IMR-90 (cell line): ENCODE measurements at regions not wholly inside any gene's neighbourhood (a gene's known extent, or its start where the extent isn't known, plus 50 kb on each side); places are given as distances from the start of the nearest gene placed in this dataset.

Experiments
- ATAC-seq: fragments of 200-7000 bp; cut with Tn5 transposase; 2 replicates; pipeline ENCODE4 v1.9.1; 2020; ENCODE audit warnings: low read depth, mild to moderate bottlenecking, moderate library complexity
- BruUV-seq: library from RNA; stranded (reverse); fragments of 400-500 nt; replicated peaks from 2 replicates; lab custom pipeline; 2021; lab: Mats Ljungman, UMichigan
- CTCF ChIA-PET: fragments of 300-600 bp; formaldehyde crosslinking; extraction: SDS; loops from one replicate; lab custom pipeline; 2021; ENCODE audit warnings: antibody characterized with exemption; lab: Yijun Ruan, JAX
- POLR2A ChIA-PET: fragments of 300-600 bp; sonication (Branson Sonifier 250); formaldehyde crosslinking; loops from one replicate; lab custom pipeline; 2022; ENCODE audit warnings: antibody characterized with exemption; ENCODE audit not compliant: unreplicated experiment; lab: Charles Lee
- DNase-seq: peaks from one replicate; pipeline ENCODE4 v3.0.0; 2013
- H2AFZ ChIP-seq: replicated peaks from 2 replicates; pipeline ENCODE3; 2013; ENCODE audit warnings: low read length, mild to moderate bottlenecking; ENCODE audit not compliant: poor library complexity
- H2AK5ac ChIP-seq: 2 replicates; pipeline ENCODE4 v1.6.1; 2013; ENCODE audit warnings: low read depth, low read length, inconsistent platforms
- H2AK9ac ChIP-seq: replicated peaks from 2 replicates; pipeline ENCODE3; 2013; ENCODE audit warnings: mild to moderate bottlenecking, low read depth, low read length, moderate library complexity; ENCODE audit not compliant: poor library complexity
- H2BK120ac ChIP-seq: 2 replicates; pipeline ENCODE4 v1.6.1; 2013; ENCODE audit warnings: low read depth, low read length, inconsistent platforms
- H2BK15ac ChIP-seq: 3 replicates; pipeline ENCODE4 v1.6.1; 2013; ENCODE audit warnings: low read depth, low read length, inconsistent platforms
- H2BK20ac ChIP-seq: 2 replicates; pipeline ENCODE4 v1.6.1; 2013; ENCODE audit warnings: low read depth, mild to moderate bottlenecking, inconsistent platforms, low read length, moderate library complexity
- H2BK5ac ChIP-seq: 2 replicates; pipeline ENCODE4 v1.6.1; 2013; ENCODE audit warnings: mild to moderate bottlenecking, low read depth, low read length, inconsistent platforms; ENCODE audit not compliant: poor library complexity, severe bottlenecking
- H3K14ac ChIP-seq: replicated peaks from 2 replicates; pipeline ENCODE4 v1.6.1; 2013; ENCODE audit warnings: low read depth, low read length, inconsistent platforms
- H3K18ac ChIP-seq: 2 replicates; pipeline ENCODE4 v1.6.1; 2013; ENCODE audit warnings: low read depth, low read length, control low read depth
- H3K23ac ChIP-seq: 2 replicates; pipeline ENCODE4 v1.6.1; 2013; ENCODE audit warnings: low read depth, low read length, inconsistent platforms
- H3K27ac ChIP-seq: 2 replicates; pipeline ENCODE4 v1.5.1; 2013; ENCODE audit warnings: mild to moderate bottlenecking, control low read depth, low read length; ENCODE audit not compliant: insufficient read depth
- H3K27me3 ChIP-seq: 2 replicates; pipeline ENCODE4 v1.6.1; 2013; ENCODE audit warnings: low read length; ENCODE audit not compliant: control insufficient read depth, insufficient read depth
- H3K36me3 ChIP-seq: 2 replicates; pipeline ENCODE4 v1.6.1; 2013; ENCODE audit warnings: low read length, mixed read lengths; ENCODE audit not compliant: control insufficient read depth, insufficient read depth
- H3K4ac ChIP-seq: 2 replicates; pipeline ENCODE4 v1.6.1; 2013; ENCODE audit warnings: low read depth, low read length, inconsistent platforms
- H3K4me1 ChIP-seq: 2 replicates; pipeline ENCODE4 v1.6.1; 2013; ENCODE audit warnings: low read length, mixed read lengths; ENCODE audit not compliant: control insufficient read depth, insufficient read depth
- H3K4me2 ChIP-seq: 2 replicates; pipeline ENCODE4 v1.6.1; 2013; ENCODE audit warnings: low read depth, mild to moderate bottlenecking, control low read depth, low read length, moderate library complexity
- H3K4me3 ChIP-seq: 2 replicates; pipeline ENCODE4 v1.5.1; 2013; ENCODE audit warnings: low read depth, mild to moderate bottlenecking, control low read depth, low read length, moderate library complexity; ENCODE audit not compliant: insufficient read depth
- H3K56ac ChIP-seq: 2 replicates; pipeline ENCODE4 v1.6.1; 2013; ENCODE audit warnings: low read length, inconsistent platforms; ENCODE audit not compliant: insufficient read depth; ENCODE audit errors: extremely low read depth
- H3K79me1 ChIP-seq, 2 experiments: 2 replicates each; pipeline ENCODE4 v1.6.1; 2013; ENCODE audit warnings: low read length in 2 of 2, inconsistent platforms in 1 of 2, low read depth in 1 of 2
- H3K9ac ChIP-seq: 2 replicates; pipeline ENCODE4 v1.6.1; 2013; ENCODE audit warnings: low read depth, low read length, control low read depth
- H3K9me1 ChIP-seq: 2 replicates; pipeline ENCODE4 v1.6.1; 2013; ENCODE audit warnings: low read length, inconsistent platforms; ENCODE audit not compliant: insufficient read depth
- H3K9me3 ChIP-seq: 2 replicates; pipeline ENCODE4 v1.6.1; 2013; ENCODE audit warnings: low read length; ENCODE audit not compliant: control insufficient read depth, insufficient read depth
- H4K20me1 ChIP-seq: 2 replicates; pipeline ENCODE4 v1.6.1; 2013; ENCODE audit warnings: low read length, inconsistent platforms; ENCODE audit not compliant: insufficient read depth
- H4K5ac ChIP-seq: 2 replicates; pipeline ENCODE4 v1.6.1; 2013; ENCODE audit warnings: mild to moderate bottlenecking, low read depth, low read length, control low read depth
- H4K8ac ChIP-seq, 2 experiments: 2 replicates each; pipeline ENCODE4 v1.6.1; 2013; ENCODE audit warnings: low read depth in 2 of 2, low read length in 2 of 2, control low read depth in 1 of 2, inconsistent platforms in 1 of 2
- H4K91ac ChIP-seq: 2 replicates; pipeline ENCODE4 v1.6.1; 2013; ENCODE audit warnings: low read depth, low read length, inconsistent platforms; ENCODE audit not compliant: insufficient read depth
- BHLHE40 ChIP-seq: fragments of 150-350 bp; IDR thresholded peaks from 2 replicates; pipeline ENCODE4 v1.6.1; 2016; ENCODE audit warnings: mild to moderate bottlenecking, low read depth, low read length
- CEBPB ChIP-seq: IDR thresholded peaks from 2 replicates; pipeline ENCODE4 v1.6.1; 2012; ENCODE audit warnings: low read depth, low read length, improper control_type of control experiment
- CHD1 ChIP-seq: IDR thresholded peaks from 2 replicates; pipeline ENCODE4 v1.6.1; 2012; ENCODE audit warnings: low read depth, low read length, improper control_type of control experiment
- ELK1 ChIP-seq: fragments of 150-350 bp; IDR thresholded peaks from 2 replicates; pipeline ENCODE4 v1.6.1; 2016; ENCODE audit warnings: low read depth, mild to moderate bottlenecking, low read length, moderate library complexity, borderline replicate concordance
- FOS ChIP-seq: fragments of 150-350 bp; IDR thresholded peaks from 2 replicates; pipeline ENCODE4 v1.6.1; 2016; ENCODE audit warnings: low read depth, low read length
- MAFK ChIP-seq: IDR thresholded peaks from 2 replicates; pipeline ENCODE4 v1.6.1; 2012; ENCODE audit warnings: low read depth, low read length, improper control_type of control experiment
- MAZ ChIP-seq: IDR thresholded peaks from 2 replicates; pipeline ENCODE4 v1.6.1; 2012; ENCODE audit warnings: low read depth, mild to moderate bottlenecking, low read length, improper control_type of control experiment, moderate library complexity, borderline replicate concordance
- MXI1 ChIP-seq: IDR thresholded peaks from 2 replicates; pipeline ENCODE4 v1.6.1; 2012; ENCODE audit warnings: low read depth, mild to moderate bottlenecking, low read length, moderate library complexity, borderline replicate concordance
- NFE2L2 ChIP-seq: fragments of 150-350 bp; IDR thresholded peaks from 2 replicates; pipeline ENCODE4 v1.6.1; 2016; ENCODE audit warnings: low read depth, mild to moderate bottlenecking, low read length
- POLR2A ChIP-seq: IDR thresholded peaks from 2 replicates; pipeline ENCODE4 v1.6.1; 2012; ENCODE audit warnings: mild to moderate bottlenecking, low read depth, low read length
- RAD21 ChIP-seq: IDR thresholded peaks from 2 replicates; pipeline ENCODE4 v1.6.1; 2012; ENCODE audit warnings: low read length, improper control_type of control experiment
- RCOR1 ChIP-seq: IDR thresholded peaks from 2 replicates; pipeline ENCODE4 v1.6.1; 2012; ENCODE audit warnings: mild to moderate bottlenecking, low read length, improper control_type of control experiment; ENCODE audit not compliant: insufficient replicate concordance
- RFX5 ChIP-seq: IDR thresholded peaks from 2 replicates; pipeline ENCODE4 v1.8.0; 2012; ENCODE audit warnings: low read depth, mild to moderate bottlenecking, low read length, moderate library complexity
- SMC3 ChIP-seq: fragments of 150-350 bp; IDR thresholded peaks from 2 replicates; pipeline ENCODE4 v1.6.1; 2016; ENCODE audit warnings: low read depth, mild to moderate bottlenecking, antibody characterized with exemption, low read length, moderate library complexity
- WGBS, 2 experiments: methylation state at CpG; one replicate each; pipeline versions ENCODE4 v1.1.5 to v1.1.7; 2013; ENCODE audit warnings: missing lambda C conversion rate in 2 of 2; ENCODE audit not compliant: insufficient read length in 1 of 2; ENCODE audit errors: extremely low coverage in 2 of 2; 5-methylcytosine and 5-hydroxymethylcytosine counted together
- dilution Hi-C: fragments of 300-500 bp; cut with HindIII; formaldehyde crosslinking; loops from one replicate; pipeline ENCODE4 v1.14.3; 2018; ENCODE audit warnings: low sequenced_read_pairs; ENCODE audit not compliant: unreplicated experiment
- in situ Hi-C: fragments of 300-500 bp; cut with MboI; formaldehyde crosslinking; loops from 3 replicates; pipeline ENCODE4 v1.14.3; 2019; ENCODE audit warnings: low sequenced_read_pairs, inconsistent platforms, mixed read lengths
- intact Hi-C: fragments of 100-400 bp; cut with micrococcal nuclease; formaldehyde crosslinking; loops from 2 replicates; pipeline ENCODE4 v1.10.0; 2022
- TF ChIP-seq, protein P1 (sequence below): fragments of 150-350 bp; IDR thresholded peaks from 2 replicates; pipeline ENCODE4 v1.6.1; 2017; ENCODE audit warnings: mild to moderate bottlenecking, antibody characterized with exemption, low read length, low read depth
- TF ChIP-seq, protein P2 (sequence below): conservative IDR thresholded peaks from 2 replicates; pipeline ENCODE4 v1.5.1; 2012; ENCODE audit warnings: mild to moderate bottlenecking, low read depth, low read length, improper control_type of control experiment

GRCh38 chr3:193812078-193812725 is 219.2 kb downstream of the OPA1 start:
- Histone ChIP-seq H3K36me3 (no peaks in the 10 kb centered on the region), H2AK9ac (no peak overlapping the region), H3K4me2 (no peak overlapping the region), H3K9me1 (no peaks in the 10 kb centered on the region), H4K20me1 (no peaks in the 10 kb centered on the region), H2BK120ac (no peak overlapping the region), H3K4me3 (no peak overlapping the region), H3K4ac (no peak overlapping the region), H4K8ac (no peak overlapping the region), H3K27ac (no peak overlapping the region), H3K79me1 (no peaks in the 10 kb centered on the region), H3K14ac (no peak overlapping the region), H2BK20ac (no peak overlapping the region), H3K9me3 (no peaks in the 10 kb centered on the region), H2AK5ac (no peak overlapping the region), H4K91ac (no peak overlapping the region), H3K4me1 (no peaks in the 10 kb centered on the region), H4K5ac (no peak overlapping the region), H2AFZ (no peak overlapping the region), H3K9ac (no peak overlapping the region), H3K56ac (no peak overlapping the region), H3K18ac (no peak overlapping the region), H2BK5ac (no peak overlapping the region), H2BK15ac (no peak overlapping the region), H3K27me3 (peaks cover 50% of the 10 kb centered on the region), H3K23ac (no peak overlapping the region)
- WGBS, 2 experiments: no CpG with 5 or more reads among the region's 5 CpGs
- no peak for ATAC-seq
- dilution Hi-C loops (no loop called here), intact Hi-C loops (no loop called here), in situ Hi-C loops (no loop called here)
- ChIA-PET POLR2A (no interaction called here), CTCF (no interaction called here)
- BruUV-seq: no TSS peak
- DNase-seq: no peak
- TF ChIP-seq RFX5 (no peak), RCOR1 (no peak), CEBPB (no peak), SMC3 (no peak), POLR2A (no peak), CHD1 (no peak), MAFK (no peak), MXI1 (no peak), MAZ (no peak), BHLHE40 (no peak), ELK1 (no peak), FOS (no peak), RAD21 (no peak), NFE2L2 (no peak)
- TF ChIP-seq, protein P1, sequence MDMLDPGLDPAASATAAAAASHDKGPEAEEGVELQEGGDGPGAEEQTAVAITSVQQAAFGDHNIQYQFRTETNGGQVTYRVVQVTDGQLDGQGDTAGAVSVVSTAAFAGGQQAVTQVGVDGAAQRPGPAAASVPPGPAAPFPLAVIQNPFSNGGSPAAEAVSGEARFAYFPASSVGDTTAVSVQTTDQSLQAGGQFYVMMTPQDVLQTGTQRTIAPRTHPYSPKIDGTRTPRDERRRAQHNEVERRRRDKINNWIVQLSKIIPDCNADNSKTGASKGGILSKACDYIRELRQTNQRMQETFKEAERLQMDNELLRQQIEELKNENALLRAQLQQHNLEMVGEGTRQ: no peak
- TF ChIP-seq, protein P2, sequence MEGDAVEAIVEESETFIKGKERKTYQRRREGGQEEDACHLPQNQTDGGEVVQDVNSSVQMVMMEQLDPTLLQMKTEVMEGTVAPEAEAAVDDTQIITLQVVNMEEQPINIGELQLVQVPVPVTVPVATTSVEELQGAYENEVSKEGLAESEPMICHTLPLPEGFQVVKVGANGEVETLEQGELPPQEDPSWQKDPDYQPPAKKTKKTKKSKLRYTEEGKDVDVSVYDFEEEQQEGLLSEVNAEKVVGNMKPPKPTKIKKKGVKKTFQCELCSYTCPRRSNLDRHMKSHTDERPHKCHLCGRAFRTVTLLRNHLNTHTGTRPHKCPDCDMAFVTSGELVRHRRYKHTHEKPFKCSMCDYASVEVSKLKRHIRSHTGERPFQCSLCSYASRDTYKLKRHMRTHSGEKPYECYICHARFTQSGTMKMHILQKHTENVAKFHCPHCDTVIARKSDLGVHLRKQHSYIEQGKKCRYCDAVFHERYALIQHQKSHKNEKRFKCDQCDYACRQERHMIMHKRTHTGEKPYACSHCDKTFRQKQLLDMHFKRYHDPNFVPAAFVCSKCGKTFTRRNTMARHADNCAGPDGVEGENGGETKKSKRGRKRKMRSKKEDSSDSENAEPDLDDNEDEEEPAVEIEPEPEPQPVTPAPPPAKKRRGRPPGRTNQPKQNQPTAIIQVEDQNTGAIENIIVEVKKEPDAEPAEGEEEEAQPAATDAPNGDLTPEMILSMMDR: no peak
